ENCODE measurements at regions not wholly inside any gene's neighbourhood (a gene's known extent, or its start where the extent isn't known, plus 50 kb on each side); places are given as distances from the start of the nearest gene placed in this dataset.
"Not testable (repeated sequence)": the region's sequence is repeated elsewhere in the genome, so short reads cannot be mapped to it uniquely, and the experiment has no call there.

- DNase-seq (ENCODE audit: low read depth): no peak
Observed at GRCh38 chr9:113705306-113705927, 170.7 kb upstream of the ZNF618 start.

- DNase-seq (ENCODE audit: low read depth): no peak
Observed at GRCh38 chr9:113705928-113706519, 170.1 kb upstream of the ZNF618 start.

- no peak for DNase-seq (ENCODE audit: low read depth)
Observed at GRCh38 chr9:113707953-113708695, 168.0 kb upstream of the ZNF618 start.

GRCh38 chr9:113708821-113709713, 167.0 kb upstream of the ZNF618 start:
- DNase-seq (ENCODE audit: low read depth): no peak

- no peak for DNase-seq (ENCODE audit: low read depth)
Observed at GRCh38 chr9:113709721-113710120, 166.4 kb upstream of the ZNF618 start.

- no peak for DNase-seq (ENCODE audit: low read depth)
Observed at GRCh38 chr9:113711251-113711650, 164.9 kb upstream of the ZNF618 start.

- no peak for DNase-seq (ENCODE audit: low read depth)
Observed at GRCh38 chr9:113712053-113712452, 164.1 kb upstream of the ZNF618 start.

- DNase-seq (ENCODE audit: low read depth): no peak
Observed at GRCh38 chr9:113715086-113715485, 161.0 kb upstream of the ZNF618 start.

- DNase-seq (ENCODE audit: low read depth): no peak
Observed at GRCh38 chr9:113719919-113720318, 156.2 kb upstream of the ZNF618 start.

- DNase-seq (ENCODE audit: low read depth): no peak
Observed at GRCh38 chr9:113720495-113720894, 155.6 kb upstream of the ZNF618 start.

- DNase-seq (ENCODE audit: low read depth): no peak
Observed at GRCh38 chr9:113721856-113722255, 154.3 kb upstream of the ZNF618 start.

- DNase-seq (ENCODE audit: low read depth): no peak
Observed at GRCh38 chr9:113724202-113724601, 151.9 kb upstream of the ZNF618 start.

- no peak for DNase-seq (ENCODE audit: low read depth)
Observed at GRCh38 chr9:113728989-113729388, 147.1 kb upstream of the ZNF618 start.

GRCh38 chr9:113734826-113735225, 141.3 kb upstream of the ZNF618 start:
- no peak for DNase-seq (ENCODE audit: low read depth)

- DNase-seq (ENCODE audit: low read depth): no peak
Observed at GRCh38 chr9:113737517-113738271, 138.4 kb upstream of the ZNF618 start.

- no peak for DNase-seq (ENCODE audit: low read depth)
Observed at GRCh38 chr9:113738496-113738892, 137.6 kb upstream of the ZNF618 start.

- no peak for DNase-seq (ENCODE audit: low read depth)
Observed at GRCh38 chr9:113738893-113739604, 137.1 kb upstream of the ZNF618 start.

- not testable (repeated sequence) for DNase-seq (ENCODE audit: low read depth)
Observed at GRCh38 chr9:113739605-113740507, 136.3 kb upstream of the ZNF618 start.

- DNase-seq (ENCODE audit: low read depth): not testable (repeated sequence)
Observed at GRCh38 chr9:113740508-113741500, 135.3 kb upstream of the ZNF618 start.

All from activated T-helper 1 cell treated with Interleukin-2 at 50 U/mL for 16 hours (primary cell).